GM12874 (cell line): ENCODE measurements at regions not wholly inside any gene's neighbourhood (a gene's known extent, or its start where the extent isn't known, plus 50 kb on each side); places are given as distances from the start of the nearest gene placed in this dataset.

ENCODE experiments used
- CTCF ChIP-seq: IDR thresholded peaks from 2 replicates; pipeline ENCODE4 v1.5.1; 2011; ENCODE audit warnings: low read depth, mild to moderate bottlenecking, control low read depth, low read length, moderate library complexity; ENCODE audit not compliant: insufficient read depth

- TF ChIP-seq CTCF = no peak
Observed at GRCh38 chr13:72286421-72286820, 419.4 kb upstream of the DACH1 start.

DNA sequence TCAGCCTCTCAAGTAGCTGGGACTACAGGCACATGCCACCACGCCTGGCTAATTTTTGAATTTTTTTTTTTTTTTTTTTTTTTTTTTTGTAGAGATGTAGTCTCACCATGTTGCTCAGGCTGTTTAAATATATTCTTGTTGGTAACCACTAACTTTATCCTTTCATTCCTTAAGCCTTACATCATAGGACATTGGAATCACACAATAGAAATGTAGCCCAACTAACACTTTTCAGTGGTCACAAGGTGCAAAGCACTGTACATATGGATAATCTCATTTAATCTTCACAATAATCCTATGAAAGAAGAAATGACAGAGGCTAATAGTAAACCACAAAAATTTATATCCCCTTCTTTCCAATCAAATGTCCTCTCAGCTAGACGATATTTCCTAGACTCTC lies 417.8 kb upstream of the DACH1 start:
- no peak for TF ChIP-seq CTCF

GRCh38 chr13:72261732-72262131 lies 394.7 kb upstream of the DACH1 start:
- TF ChIP-seq CTCF = no peak

DNA sequence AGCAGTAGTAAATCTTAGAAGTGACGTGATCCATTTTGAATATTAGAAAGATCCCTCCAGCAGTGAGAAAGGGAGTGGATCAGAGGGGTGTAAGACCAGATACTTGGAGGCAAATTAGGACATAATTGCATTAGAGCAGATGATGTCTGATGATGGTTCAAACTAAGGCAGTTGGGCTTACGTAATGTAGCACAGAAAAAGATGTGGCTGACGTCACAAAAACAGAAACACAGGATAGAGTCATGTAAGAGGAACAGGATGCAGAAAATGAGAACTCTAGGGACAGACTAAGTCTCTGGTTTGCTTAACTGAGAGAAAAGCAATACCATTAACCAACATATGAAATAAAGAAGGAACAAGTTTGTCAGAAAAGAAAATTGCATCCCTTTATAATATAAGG lies 392.5 kb upstream of the DACH1 start:
- TF ChIP-seq CTCF = no peak

- no peak for TF ChIP-seq CTCF
Observed at GRCh38 chr13:72258340-72258981, 391.5 kb upstream of the DACH1 start.

GRCh38 chr13:72255908-72256307 lies 388.9 kb upstream of the DACH1 start:
- TF ChIP-seq CTCF = no peak

DNA sequence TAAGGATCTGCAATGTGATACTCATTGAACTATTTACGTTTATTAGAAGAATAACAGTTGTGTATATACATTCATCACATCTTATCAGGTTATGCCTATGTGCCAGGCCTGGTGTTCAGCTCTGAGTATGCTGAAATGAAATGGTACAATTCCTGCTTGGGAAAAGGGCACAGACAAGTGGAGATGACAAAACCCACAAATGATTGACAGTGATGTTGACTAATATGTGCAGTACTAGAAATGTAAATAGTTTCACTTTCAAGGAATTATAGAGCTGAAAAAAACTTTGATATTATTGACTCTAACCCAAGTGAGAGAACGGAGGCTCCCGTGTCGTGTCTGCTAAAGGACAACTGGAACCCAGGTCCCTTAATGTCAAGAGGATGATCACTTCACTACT lies 386.8 kb upstream of the DACH1 start:
- TF ChIP-seq CTCF = no peak
